HG03196 (cell line): ENCODE measurements at regions not wholly inside any gene's neighbourhood (a gene's known extent, or its start where the extent isn't known, plus 50 kb on each side); places are given as distances from the start of the nearest gene placed in this dataset.
"Not testable (repeated sequence)": the region's sequence is repeated elsewhere in the genome, so short reads cannot be mapped to it uniquely, and the experiment has no call there.

Experiments used
- ATAC-seq: cut with Tn5 transposase; IDR thresholded peaks from one replicate; pipeline ENCODE4 v1.9.1; 2021; ENCODE audit not compliant: unreplicated experiment

DNA sequence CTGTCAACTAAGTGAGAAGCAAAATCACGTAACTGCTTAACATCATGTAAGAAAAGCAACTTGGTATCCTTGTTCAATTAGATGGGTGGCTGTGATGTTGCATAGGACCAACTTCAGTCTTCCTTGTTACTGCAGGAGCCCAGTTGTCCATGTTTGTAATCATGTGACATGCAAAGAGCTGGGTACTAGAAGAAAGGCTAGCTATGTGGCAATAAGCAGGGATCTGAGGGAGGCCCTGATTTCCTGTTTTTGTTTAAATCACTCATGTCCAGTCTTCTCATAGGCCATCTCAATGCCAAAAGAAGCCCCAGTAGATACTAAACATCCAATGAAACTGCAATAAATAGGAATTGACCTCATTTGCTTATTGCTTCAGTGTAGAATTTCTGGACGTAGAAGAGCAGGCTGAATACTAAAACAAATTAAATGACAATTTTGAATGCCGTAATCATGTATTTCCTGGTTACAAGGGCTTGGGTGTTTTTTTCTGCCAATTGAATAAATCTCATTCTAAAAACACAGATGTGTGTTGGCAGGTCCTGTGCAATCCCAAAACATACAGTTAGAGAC, 140.8 kb upstream of the ARHGAP20 start:
- no peak for ATAC-seq

- no peak for ATAC-seq
These were observed 138.6 kb upstream of the ARHGAP20 start for GRCh38 chr11:110850846-110851245.

DNA sequence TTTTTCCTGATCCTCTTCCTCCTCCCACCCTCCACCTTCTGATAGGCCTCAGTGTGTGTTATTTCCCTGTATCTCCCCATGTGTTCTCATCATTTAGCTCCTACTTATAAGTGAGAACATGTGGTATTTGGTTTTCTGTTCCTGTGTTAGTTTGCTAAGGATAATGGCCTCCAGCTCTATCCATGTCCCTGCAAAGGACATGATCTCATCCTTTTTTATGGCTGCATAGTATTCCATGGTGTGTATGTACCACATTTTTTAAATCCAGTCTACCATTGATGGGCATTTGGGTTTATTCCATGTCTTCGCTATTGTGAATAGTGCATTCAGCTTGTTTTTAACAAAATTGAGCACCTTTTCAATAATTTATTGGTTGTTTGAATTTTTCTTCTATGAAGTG, 130.8 kb upstream of the ARHGAP20 start:
- not testable (repeated sequence) for ATAC-seq

GRCh38 chr11:110838808-110839207, 126.6 kb upstream of the ARHGAP20 start:
- ATAC-seq = no peak

GRCh38 chr11:110837603-110838002, 125.4 kb upstream of the ARHGAP20 start:
- ATAC-seq = no peak

DNA sequence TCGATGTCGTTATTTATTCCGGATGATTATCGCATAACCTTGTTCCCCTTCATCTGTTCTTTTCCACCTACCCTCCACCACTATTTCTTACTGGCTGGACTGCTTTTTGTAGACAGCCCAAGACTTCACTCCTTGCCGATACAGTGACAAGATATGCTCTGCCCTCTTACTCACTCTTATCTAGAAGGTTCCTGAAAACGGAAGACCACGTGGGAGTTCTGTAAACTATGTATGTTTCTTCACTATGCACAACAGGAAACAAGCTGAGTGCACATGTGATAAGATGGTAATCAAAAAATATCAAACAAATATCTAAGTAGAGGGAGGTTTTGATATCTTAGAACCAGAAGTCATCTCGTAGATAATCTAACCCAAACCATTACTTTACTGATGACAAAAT, 122.9 kb upstream of the ARHGAP20 start:
- ATAC-seq = no peak

DNA sequence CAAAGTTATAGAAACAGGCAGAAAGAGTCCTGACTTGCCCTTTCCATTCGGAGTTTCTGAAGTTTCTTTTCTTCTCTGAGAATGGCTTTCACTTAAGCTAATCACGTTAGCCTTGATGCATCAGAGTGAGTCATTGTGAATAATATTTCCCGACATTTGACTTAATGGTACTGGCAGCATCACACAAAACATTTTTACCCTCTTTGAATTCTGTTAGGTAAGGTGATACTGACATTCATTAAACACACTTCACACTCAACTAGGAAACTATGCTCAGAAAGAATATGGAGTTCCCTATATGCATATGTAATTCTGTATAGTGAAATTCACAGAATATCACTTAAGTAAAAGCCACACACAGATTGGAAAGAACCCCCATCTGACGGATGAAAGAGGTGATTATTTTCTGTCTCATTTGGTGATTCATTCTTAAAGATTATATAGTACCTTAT, 120.8 kb upstream of the ARHGAP20 start:
- no peak for ATAC-seq

- no peak for ATAC-seq
These were observed 120.3 kb upstream of the ARHGAP20 start for GRCh38 chr11:110832539-110832938.

DNA sequence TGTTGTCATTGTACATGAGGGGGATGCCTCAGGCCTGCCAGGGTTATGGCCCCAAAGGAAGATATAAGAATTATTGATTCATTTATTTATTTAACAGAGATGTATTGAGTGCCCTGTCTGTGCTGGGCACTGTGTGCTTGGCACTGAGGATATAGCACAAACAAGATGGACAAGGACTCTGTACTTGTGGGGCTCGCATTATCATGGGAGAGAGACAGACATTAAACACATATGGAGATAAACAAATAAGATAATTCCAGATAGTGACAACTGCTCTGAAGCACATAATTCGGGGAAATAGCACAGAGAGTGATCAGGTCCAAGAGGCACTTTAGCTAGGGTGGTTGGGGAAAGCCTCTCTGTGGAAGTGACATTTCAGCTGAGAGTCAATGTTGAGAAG, 119.8 kb upstream of the ARHGAP20 start:
- no peak for ATAC-seq

DNA sequence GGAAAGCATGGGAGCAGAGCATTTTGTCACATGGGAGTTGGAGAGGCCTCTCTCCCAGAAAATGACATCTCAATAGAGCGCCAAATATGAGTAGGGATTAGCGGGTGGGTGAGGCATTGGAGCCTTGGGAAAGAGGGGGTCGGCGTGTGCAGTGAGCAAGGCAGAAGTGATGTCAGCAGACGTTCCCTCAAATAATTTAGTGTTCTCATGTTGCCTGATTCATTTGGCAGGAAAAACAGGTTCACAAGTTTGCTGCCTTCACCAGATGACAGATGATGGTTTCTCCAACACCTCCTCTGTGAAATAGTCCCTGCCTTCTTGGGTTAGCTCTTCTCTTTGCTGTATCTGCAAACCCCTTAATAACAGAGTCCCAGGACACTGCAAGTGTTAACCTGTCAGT, 118.5 kb upstream of the ARHGAP20 start:
- ATAC-seq = no peak

DNA sequence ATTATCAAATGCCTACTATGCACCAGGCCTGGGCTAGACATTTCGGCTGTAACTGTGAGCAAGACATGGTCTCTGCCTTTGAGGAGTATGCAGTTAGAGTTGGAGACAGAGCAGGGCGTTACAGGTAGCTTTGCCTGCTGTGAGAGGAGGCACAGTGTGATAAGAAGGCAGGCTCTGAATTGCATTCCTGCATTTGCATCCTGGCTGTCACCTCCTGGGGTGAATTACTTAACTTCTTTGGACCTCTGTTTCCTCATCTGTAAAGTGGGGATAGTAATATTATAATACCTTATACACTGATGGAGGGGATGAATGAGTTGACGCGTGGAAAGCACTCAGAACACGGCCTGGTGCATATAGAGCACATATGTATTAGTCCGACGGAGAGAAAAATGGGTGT, 118.1 kb upstream of the ARHGAP20 start:
- no peak for ATAC-seq

GRCh38 chr11:110829873-110830272, 117.6 kb upstream of the ARHGAP20 start:
- ATAC-seq = no peak

- ATAC-seq = no peak
These were observed 115.8 kb upstream of the ARHGAP20 start for GRCh38 chr11:110828086-110828485.

DNA sequence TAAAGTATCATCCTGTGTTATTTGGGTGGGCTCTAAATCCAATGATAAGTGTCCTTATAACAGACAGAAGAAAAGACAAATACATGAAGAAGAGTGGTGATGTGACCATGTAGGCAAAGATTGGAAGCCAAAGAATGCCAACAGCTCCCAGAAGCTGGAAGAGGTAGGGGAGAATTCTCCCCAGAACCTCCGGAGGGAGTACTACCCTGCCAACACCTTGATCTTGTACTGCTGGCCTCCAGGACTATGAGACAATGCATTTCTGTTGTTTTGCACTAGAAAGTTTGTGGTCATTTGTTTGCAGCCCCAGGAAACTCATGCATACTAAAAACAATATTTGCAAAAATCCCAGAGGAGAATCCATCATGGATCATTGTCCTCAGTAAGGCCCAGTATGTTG, 115.0 kb upstream of the ARHGAP20 start:
- ATAC-seq = no peak

GRCh38 chr11:110824912-110825620, 112.8 kb upstream of the ARHGAP20 start:
- ATAC-seq = no peak

DNA sequence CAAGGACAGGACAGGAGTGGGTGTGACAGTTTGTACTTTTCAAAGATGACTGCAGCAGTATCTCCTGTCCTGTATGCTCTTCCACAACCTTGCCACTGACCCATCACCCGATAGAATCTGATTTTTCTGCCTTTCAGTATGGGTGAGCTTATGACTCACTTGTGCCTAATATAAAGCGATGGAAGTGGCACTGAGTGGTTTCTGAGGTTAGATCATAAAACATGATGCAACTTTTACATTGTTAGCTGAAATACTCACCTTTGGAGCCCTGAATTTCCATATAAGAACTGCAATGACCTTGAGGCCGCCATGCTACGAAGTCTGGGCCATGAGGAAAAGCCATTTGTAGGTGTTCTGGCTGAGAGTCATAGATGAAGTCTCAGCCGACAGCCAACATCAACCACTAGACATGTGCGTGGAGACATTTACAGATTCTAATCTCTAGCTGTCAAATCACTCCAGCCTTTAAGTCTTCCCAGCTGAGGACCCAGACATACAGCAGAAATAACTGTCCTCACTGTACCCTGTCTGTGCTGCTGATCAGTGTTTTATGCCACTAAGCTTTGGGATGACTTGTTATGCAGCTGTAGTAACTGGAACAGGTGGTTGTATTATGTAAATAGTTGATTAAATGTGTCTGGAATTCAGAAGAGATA, 105.9 kb upstream of the ARHGAP20 start:
- ATAC-seq = no peak

DNA sequence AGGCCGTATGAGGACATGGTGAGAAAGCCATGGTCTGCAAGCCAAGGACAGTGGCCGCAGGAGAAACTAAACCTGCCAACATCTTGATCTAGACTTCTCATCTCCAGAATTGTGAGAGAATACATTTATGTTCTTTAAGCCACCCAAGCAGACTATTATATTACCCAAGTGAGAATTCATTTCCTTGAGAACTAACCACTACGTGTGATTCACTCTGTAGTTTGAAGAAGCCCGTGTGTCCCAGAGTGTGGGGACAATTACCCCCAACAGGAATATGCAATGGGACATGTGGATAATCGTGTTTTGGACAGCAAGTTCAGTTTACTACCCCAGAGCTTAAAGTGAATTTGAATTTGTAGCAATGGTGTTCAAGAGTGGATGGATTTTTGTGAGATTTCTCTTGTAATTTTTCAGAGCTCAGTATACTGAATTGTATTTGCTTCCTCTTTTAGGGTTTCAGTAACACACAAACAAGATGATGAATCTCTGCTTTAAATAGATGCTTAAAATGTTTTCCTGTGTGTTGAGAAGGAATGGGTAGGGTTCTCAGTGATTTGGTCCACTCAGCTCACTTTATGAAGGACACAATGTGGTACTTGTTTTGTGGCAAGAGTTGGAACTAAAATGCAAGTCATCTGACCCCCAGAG, 100.0 kb upstream of the ARHGAP20 start:
- no peak for ATAC-seq

DNA sequence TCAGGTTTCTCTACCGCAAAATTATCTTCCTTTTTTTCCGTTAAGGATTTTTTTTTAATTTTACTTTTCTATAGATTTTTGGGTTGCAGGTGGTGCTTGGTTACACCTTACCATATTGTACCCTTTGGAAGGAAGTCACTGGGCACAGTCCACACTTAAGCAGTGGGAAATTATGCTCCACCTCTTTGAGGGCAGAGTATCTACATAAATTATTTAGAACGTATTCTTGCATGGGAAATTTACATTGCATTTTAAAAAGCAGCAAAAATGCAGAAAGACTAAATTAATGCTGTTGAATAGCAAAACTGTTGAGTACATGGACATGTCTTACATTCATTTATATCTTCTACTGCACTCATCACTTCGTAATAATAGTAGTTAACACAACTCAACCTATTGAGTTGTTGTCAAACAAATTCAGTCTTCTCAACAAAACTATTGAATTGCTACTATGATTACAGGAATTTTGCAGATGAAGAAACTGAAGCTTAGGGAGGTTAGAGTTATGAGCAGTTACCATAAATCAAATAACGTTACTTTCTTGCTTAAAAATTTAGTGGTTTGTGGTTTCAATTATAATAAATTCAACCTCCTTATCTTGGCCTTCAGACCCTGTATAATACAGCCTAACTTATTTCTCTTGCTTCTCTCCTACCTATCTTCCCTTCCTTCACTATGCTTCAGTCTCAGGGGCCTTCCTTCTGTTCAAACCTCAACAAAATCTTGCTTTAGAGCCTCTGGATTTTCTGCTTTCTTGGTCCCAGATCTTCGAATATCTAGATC, 97.4 kb upstream of the ARHGAP20 start:
- no peak for ATAC-seq

GRCh38 chr11:110808248-110808647, 96.0 kb upstream of the ARHGAP20 start:
- ATAC-seq = no peak

DNA sequence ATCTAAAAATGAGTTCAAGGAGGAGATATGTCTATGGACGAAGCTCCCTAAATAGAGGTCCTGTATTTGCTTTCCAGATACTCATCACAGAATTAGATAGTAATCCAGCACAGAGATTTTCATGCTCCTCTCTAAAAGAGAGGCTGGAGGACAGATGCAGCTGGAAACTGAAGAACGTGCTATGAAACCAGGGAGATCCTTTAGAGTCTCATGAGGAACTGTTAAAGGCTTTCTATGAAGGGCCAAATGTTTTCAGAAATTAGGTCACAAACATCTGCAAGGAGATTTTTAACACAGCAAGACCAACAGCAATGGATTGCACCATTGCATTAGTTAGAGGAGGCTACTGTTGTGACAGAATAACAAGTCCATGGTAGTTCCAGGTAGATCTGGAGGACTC, 95.6 kb upstream of the ARHGAP20 start:
- ATAC-seq = no peak

- ATAC-seq = no peak
These were observed 93.5 kb upstream of the ARHGAP20 start for GRCh38 chr11:110805756-110806155.
